Neural cell (in vitro differentiated cells): ENCODE measurements at regions not wholly inside any gene's neighbourhood (a gene's known extent, or its start where the extent isn't known, plus 50 kb on each side); places are given as distances from the start of the nearest gene placed in this dataset.

ENCODE experiments used
- H2AFZ ChIP-seq: fragments of 200-600, 300-800 bp; sonication (generic), shearing (Covaris generic); 2 replicates; pipeline ENCODE4 v1.6.0; 2014; ENCODE audit warnings: low read depth, mild to moderate bottlenecking, antibody characterized with exemption, low read length, moderate library complexity
- H3F3A ChIP-seq: fragments of 200-600 bp; shearing (Covaris generic); 2 replicates; pipeline ENCODE4 v1.6.1; 2016; ENCODE audit warnings: mild to moderate bottlenecking, moderate library complexity, mixed read lengths, antibody characterized with exemption, low read length; ENCODE audit not compliant: insufficient read depth, poor library complexity, severe bottlenecking
- H3K27ac ChIP-seq: fragments of 200-600, 300-800 bp; sonication (generic), shearing (Covaris generic); 2 replicates; pipeline ENCODE4 v1.5.1; 2014; ENCODE audit warnings: mild to moderate bottlenecking, low read length, moderate library complexity
- H3K27me3 ChIP-seq: fragments of 300-800, 200-600 bp; sonication (generic), shearing (Covaris generic); 2 replicates; pipeline ENCODE4 v1.6.0; 2014; ENCODE audit warnings: mild to moderate bottlenecking, low read depth, low read length, moderate library complexity; ENCODE audit not compliant: insufficient read depth
- H3K36me3 ChIP-seq: fragments of 300-800, 200-600 bp; sonication (generic), shearing (Covaris generic); 2 replicates; pipeline ENCODE4 v1.5.1; 2014; ENCODE audit warnings: mild to moderate bottlenecking, antibody characterized with exemption, low read length, moderate library complexity; ENCODE audit not compliant: insufficient read depth
- H3K4me2 ChIP-seq: fragments of 300-800, 200-600 bp; sonication (generic), shearing (Covaris generic); 2 replicates; pipeline ENCODE4 v1.6.0; 2014; ENCODE audit warnings: mild to moderate bottlenecking, low read length
- H3K4me3 ChIP-seq: fragments of 300-800, 200-600 bp; sonication (generic), shearing (Covaris generic); 2 replicates; pipeline ENCODE4 v1.5.1; 2014; ENCODE audit warnings: mild to moderate bottlenecking, low read length, moderate library complexity
- H3K79me2 ChIP-seq: fragments of 200-600 bp; shearing (Covaris generic); replicated peaks from 2 replicates; pipeline ENCODE4 v1.6.0; 2014; ENCODE audit warnings: mild to moderate bottlenecking, low read length, moderate library complexity; ENCODE audit not compliant: insufficient read depth
- H3K9ac ChIP-seq: fragments of 300-800, 200-600 bp; sonication (generic), shearing (Covaris generic); 2 replicates; pipeline ENCODE4 v1.6.1; 2016; ENCODE audit warnings: mild to moderate bottlenecking, low read length, mixed read lengths
- H3K9me2 ChIP-seq: fragments of 200-600 bp; shearing (Covaris generic); 2 replicates; pipeline ENCODE4 v1.6.1; 2016; ENCODE audit warnings: mild to moderate bottlenecking, low read length, mixed read lengths; ENCODE audit not compliant: insufficient read depth
- H3K9me3 ChIP-seq: fragments of 200-600, 300-800 bp; sonication (generic), shearing (Covaris generic); 2 replicates; pipeline ENCODE4 v1.6.1; 2016; ENCODE audit warnings: mild to moderate bottlenecking, mixed run types, low read length, moderate library complexity, mixed read lengths
- H4K20me1 ChIP-seq: fragments of 200-600 bp; shearing (Covaris generic); 2 replicates; pipeline ENCODE4 v1.6.1; 2016; ENCODE audit warnings: mild to moderate bottlenecking, mixed run types; ENCODE audit not compliant: insufficient read depth
- EP300 ChIP-seq: fragments of 450-650 bp; conservative IDR thresholded peaks from 2 replicates; pipeline ENCODE4 v1.6.1; 2014; ENCODE audit warnings: antibody characterized with exemption, mild to moderate bottlenecking, moderate library complexity; ENCODE audit not compliant: poor library complexity, severe bottlenecking
- EZH2 ChIP-seq: fragments of 200-600, 300-800 bp; shearing (Covaris generic), sonication (generic); IDR thresholded peaks from 2 replicates; pipeline ENCODE4 v1.6.1; 2014; ENCODE audit warnings: antibody characterized with exemption, low read length, borderline replicate concordance, mild to moderate bottlenecking; ENCODE audit not compliant: insufficient read depth, poor library complexity, severe bottlenecking
- MXI1 ChIP-seq: fragments of 450-650 bp; conservative IDR thresholded peaks from 2 replicates; pipeline ENCODE4 v1.6.1; 2014; ENCODE audit warnings: antibody characterized with exemption, mild to moderate bottlenecking; ENCODE audit not compliant: poor library complexity, severe bottlenecking
- POLR2AphosphoS5 ChIP-seq: IDR thresholded peaks from 2 replicates; pipeline ENCODE4 v1.6.1; 2012
- RAD21 ChIP-seq: fragments of 450-650 bp; conservative IDR thresholded peaks from 2 replicates; pipeline ENCODE4 v1.6.1; 2014; ENCODE audit warnings: antibody characterized with exemption, mild to moderate bottlenecking, moderate library complexity
- SMC3 ChIP-seq: fragments of 450-650 bp; conservative IDR thresholded peaks from 2 replicates; pipeline ENCODE4 v1.6.1; 2014; ENCODE audit warnings: antibody characterized with exemption, mild to moderate bottlenecking, moderate library complexity; ENCODE audit not compliant: poor library complexity
- TAF1 ChIP-seq: IDR thresholded peaks from 2 replicates; pipeline ENCODE4 v1.6.1; 2012; ENCODE audit warnings: low read depth
- TF ChIP-seq, protein P1 (sequence below): fragments of 450-650 bp; IDR thresholded peaks from 2 replicates; pipeline ENCODE4 v1.5.1; 2014; ENCODE audit warnings: antibody characterized with exemption, mild to moderate bottlenecking, moderate library complexity; ENCODE audit not compliant: poor library complexity, severe bottlenecking
- TF ChIP-seq, protein P2 (sequence below): IDR thresholded peaks from 2 replicates; pipeline ENCODE4 v1.6.1; 2012; ENCODE audit warnings: borderline replicate concordance

DNA sequence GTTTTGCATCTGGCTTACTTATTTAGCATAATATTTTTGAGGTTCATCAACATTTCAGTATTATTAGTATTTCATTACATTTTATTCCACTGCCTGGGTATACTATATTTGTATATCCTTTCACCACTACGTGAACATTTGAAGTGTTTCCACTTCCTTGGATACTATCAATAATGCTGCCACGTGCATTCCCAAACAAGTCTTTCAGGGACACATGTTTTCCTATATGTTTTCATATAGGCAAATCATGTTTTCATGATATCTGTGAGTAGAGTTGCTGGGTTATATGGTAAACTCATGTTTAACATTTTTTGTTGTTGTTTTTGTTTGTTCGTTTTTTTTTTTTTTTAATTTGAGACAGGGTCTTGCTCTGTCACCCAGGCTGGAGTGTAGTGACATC is 380.1 kb downstream of the OMA1 start:
- Histone ChIP-seq H2AFZ (no peak overlapping the region), H3K27me3 (no peaks in the 10 kb centered on the region), H3K4me2 (no peak overlapping the region), H3K9me3 (no peaks in the 10 kb centered on the region), H3K4me3 (no peak overlapping the region), H3K9ac (no peak overlapping the region), H3K79me2 (no peaks in the 10 kb centered on the region), H3F3A (no peaks in the 10 kb centered on the region), H4K20me1 (no peaks in the 10 kb centered on the region), H3K36me3 (no peaks in the 10 kb centered on the region), H3K9me2 (no peaks in the 10 kb centered on the region), H3K27ac (no peak overlapping the region)
- TF ChIP-seq EZH2 (no peak), MXI1 (no peak), EP300 (no peak), RAD21 (no peak)
- TF ChIP-seq, protein P1, sequence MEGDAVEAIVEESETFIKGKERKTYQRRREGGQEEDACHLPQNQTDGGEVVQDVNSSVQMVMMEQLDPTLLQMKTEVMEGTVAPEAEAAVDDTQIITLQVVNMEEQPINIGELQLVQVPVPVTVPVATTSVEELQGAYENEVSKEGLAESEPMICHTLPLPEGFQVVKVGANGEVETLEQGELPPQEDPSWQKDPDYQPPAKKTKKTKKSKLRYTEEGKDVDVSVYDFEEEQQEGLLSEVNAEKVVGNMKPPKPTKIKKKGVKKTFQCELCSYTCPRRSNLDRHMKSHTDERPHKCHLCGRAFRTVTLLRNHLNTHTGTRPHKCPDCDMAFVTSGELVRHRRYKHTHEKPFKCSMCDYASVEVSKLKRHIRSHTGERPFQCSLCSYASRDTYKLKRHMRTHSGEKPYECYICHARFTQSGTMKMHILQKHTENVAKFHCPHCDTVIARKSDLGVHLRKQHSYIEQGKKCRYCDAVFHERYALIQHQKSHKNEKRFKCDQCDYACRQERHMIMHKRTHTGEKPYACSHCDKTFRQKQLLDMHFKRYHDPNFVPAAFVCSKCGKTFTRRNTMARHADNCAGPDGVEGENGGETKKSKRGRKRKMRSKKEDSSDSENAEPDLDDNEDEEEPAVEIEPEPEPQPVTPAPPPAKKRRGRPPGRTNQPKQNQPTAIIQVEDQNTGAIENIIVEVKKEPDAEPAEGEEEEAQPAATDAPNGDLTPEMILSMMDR: no peak
- TF ChIP-seq, protein P2, sequence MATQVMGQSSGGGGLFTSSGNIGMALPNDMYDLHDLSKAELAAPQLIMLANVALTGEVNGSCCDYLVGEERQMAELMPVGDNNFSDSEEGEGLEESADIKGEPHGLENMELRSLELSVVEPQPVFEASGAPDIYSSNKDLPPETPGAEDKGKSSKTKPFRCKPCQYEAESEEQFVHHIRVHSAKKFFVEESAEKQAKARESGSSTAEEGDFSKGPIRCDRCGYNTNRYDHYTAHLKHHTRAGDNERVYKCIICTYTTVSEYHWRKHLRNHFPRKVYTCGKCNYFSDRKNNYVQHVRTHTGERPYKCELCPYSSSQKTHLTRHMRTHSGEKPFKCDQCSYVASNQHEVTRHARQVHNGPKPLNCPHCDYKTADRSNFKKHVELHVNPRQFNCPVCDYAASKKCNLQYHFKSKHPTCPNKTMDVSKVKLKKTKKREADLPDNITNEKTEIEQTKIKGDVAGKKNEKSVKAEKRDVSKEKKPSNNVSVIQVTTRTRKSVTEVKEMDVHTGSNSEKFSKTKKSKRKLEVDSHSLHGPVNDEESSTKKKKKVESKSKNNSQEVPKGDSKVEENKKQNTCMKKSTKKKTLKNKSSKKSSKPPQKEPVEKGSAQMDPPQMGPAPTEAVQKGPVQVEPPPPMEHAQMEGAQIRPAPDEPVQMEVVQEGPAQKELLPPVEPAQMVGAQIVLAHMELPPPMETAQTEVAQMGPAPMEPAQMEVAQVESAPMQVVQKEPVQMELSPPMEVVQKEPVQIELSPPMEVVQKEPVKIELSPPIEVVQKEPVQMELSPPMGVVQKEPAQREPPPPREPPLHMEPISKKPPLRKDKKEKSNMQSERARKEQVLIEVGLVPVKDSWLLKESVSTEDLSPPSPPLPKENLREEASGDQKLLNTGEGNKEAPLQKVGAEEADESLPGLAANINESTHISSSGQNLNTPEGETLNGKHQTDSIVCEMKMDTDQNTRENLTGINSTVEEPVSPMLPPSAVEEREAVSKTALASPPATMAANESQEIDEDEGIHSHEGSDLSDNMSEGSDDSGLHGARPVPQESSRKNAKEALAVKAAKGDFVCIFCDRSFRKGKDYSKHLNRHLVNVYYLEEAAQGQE: no peak

DNA sequence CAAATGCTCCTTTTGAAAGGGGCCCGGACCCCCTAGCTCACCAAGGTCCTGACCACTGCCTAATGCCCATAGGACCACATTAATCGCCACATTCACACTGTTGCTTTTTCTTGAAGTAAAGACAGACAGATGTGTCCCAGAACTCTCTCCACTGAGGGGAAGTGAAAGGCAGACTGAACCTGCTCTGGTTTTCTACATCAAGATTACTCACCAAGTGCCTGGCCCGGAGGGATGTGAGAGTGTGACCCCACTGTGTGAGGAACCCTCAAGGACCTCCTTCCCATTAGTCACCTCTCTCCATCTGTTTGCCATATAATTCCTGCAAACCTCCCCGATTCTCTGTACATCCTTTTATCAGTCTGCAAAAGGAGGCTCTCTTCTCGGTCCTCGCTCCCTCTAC is 381.5 kb downstream of the OMA1 start:
- H3K27ac ChIP-seq: no peak overlapping the region
- H3K9me3 ChIP-seq: no peaks in the 10 kb centered on the region
- H3K4me3 ChIP-seq: no peak overlapping the region
- no peaks in the 10 kb centered on the region for H3K79me2 ChIP-seq
- no peak overlapping the region for H2AFZ ChIP-seq
- H3K36me3 ChIP-seq: no peaks in the 10 kb centered on the region
- H3K4me2 ChIP-seq: no peak overlapping the region
- H3K9ac ChIP-seq: no peak overlapping the region
- no peaks in the 10 kb centered on the region for H3K27me3 ChIP-seq
- no peaks in the 10 kb centered on the region for H3F3A ChIP-seq
- TF ChIP-seq POLR2AphosphoS5 (no peak), MXI1 (no peak), EP300 (no peak), TAF1 (no peak), SMC3 (no peak), RAD21 (no peak), EZH2 (no peak)
- TF ChIP-seq, protein P2: no peak
- TF ChIP-seq, protein P1: no peak
- H3K9me2 ChIP-seq: no peaks in the 10 kb centered on the region
- H4K20me1 ChIP-seq: no peaks in the 10 kb centered on the region
